ENCODE measurements at regions not wholly inside any gene's neighbourhood (a gene's known extent, or its start where the extent isn't known, plus 50 kb on each side); places are given as distances from the start of the nearest gene placed in this dataset.

GRCh38 chr18:41850781-41851180, 104.3 kb upstream of the PIK3C3 start:
- TF ChIP-seq CTCF (conservative IDR thresholded peaks at IDR 0.05 in 1 of 2, IDR thresholded peaks at IDR 0.05 in 1 of 2; ENCODE audit: extremely low read depth in 1 of 2, insufficient read depth in 1 of 2, low read depth in 1 of 2, low read length in 2 of 2) (no peak), EZH2 (IDR thresholded peaks at IDR 0.05; ENCODE audit: borderline replicate concordance, low read length) (no peak)
